ENCODE measurements at regions not wholly inside any gene's neighbourhood (a gene's known extent, or its start where the extent isn't known, plus 50 kb on each side); places are given as distances from the start of the nearest gene placed in this dataset.

DNA sequence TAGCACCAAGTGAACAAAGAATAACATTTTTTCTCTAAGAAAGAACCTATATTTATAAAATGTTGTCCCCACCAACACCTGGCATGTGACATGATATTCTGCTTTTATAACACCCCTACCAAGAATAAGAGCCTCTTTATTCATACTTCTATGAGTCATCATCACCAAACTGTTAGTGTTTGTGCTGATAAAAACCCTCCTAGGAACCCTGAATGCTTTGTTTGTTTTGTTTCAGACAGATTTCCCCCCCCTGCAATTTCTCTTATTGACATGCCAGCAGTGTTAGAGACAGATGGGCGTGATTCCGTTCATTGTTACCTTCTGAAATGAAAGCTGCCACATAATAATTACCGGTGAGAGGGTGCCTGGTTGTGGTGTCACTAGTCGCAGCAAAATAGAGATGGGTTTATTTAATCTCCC, 651.1 kb downstream of the SORCS1 start:
- H3K4me2 ChIP-seq (ENCODE audit: low read depth, low read length, poor library complexity, severe bottlenecking), result no peak overlapping the region

DNA sequence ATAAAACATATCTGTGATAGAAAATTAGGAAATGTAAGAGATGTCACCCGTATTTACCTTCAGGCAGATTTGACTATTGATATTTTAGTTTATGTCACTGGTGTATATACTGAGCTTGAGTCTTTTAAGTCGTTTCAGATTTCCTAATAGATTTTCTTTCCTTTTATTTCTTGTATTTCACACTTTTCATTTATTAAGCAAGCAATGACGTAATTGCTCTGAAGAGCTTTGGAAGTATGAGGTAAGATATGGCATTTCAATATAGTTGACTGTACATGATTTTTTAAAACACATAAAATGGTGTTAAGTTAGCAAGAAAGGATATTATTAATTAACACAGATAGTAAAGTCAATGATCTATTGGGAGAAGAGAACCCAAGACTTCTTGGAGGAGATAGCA, 652.6 kb downstream of the SORCS1 start:
- H3K27ac ChIP-seq (ENCODE audit: low read depth, low read length), result no peak overlapping the region
- H3K4me2 ChIP-seq (ENCODE audit: low read depth, low read length, poor library complexity, severe bottlenecking), result no peak overlapping the region
- no peak for TF ChIP-seq EZH2phosphoT487 (conservative IDR thresholded peaks at IDR 0.05; ENCODE audit: low read length)
- TF ChIP-seq, protein P1, sequence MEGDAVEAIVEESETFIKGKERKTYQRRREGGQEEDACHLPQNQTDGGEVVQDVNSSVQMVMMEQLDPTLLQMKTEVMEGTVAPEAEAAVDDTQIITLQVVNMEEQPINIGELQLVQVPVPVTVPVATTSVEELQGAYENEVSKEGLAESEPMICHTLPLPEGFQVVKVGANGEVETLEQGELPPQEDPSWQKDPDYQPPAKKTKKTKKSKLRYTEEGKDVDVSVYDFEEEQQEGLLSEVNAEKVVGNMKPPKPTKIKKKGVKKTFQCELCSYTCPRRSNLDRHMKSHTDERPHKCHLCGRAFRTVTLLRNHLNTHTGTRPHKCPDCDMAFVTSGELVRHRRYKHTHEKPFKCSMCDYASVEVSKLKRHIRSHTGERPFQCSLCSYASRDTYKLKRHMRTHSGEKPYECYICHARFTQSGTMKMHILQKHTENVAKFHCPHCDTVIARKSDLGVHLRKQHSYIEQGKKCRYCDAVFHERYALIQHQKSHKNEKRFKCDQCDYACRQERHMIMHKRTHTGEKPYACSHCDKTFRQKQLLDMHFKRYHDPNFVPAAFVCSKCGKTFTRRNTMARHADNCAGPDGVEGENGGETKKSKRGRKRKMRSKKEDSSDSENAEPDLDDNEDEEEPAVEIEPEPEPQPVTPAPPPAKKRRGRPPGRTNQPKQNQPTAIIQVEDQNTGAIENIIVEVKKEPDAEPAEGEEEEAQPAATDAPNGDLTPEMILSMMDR (IDR thresholded peaks at IDR 0.05; ENCODE audit: insufficient read depth, low read length, poor library complexity, severe bottlenecking), result no peak
- H3K79me2 ChIP-seq (ENCODE audit: insufficient read depth, low read length), result no peaks in the 10 kb centered on the region
- no peak overlapping the region for H2AFZ ChIP-seq (ENCODE audit: low read depth, low read length, severe bottlenecking)
- H3K4me3 ChIP-seq (ENCODE audit: insufficient read depth, low read length, poor library complexity, severe bottlenecking), result no peak overlapping the region
- no peaks in the 10 kb centered on the region for H3K27me3 ChIP-seq (ENCODE audit: low read length)
- H4K20me1 ChIP-seq (ENCODE audit: low read depth, low read length), result no peaks in the 10 kb centered on the region
- H3K9me3 ChIP-seq (ENCODE audit: insufficient read depth, low read length), result no peaks in the 10 kb centered on the region
- no peaks in the 10 kb centered on the region for H3F3A ChIP-seq (ENCODE audit: insufficient read depth)
- H3K36me3 ChIP-seq (ENCODE audit: low read length), result no peaks in the 10 kb centered on the region
- no peaks in the 10 kb centered on the region for H3K9me2 ChIP-seq (replicated peaks; ENCODE audit: insufficient read depth, low read length)
- H3K9ac ChIP-seq (ENCODE audit: low read length), result no peak overlapping the region

More for the DNA sequence above, 651.1 kb downstream of the SORCS1 start:
- Histone ChIP-seq H3F3A (ENCODE audit: insufficient read depth) (no peaks in the 10 kb centered on the region), H3K9ac (ENCODE audit: low read length) (no peak overlapping the region), H4K20me1 (ENCODE audit: low read depth, low read length) (no peaks in the 10 kb centered on the region), H3K36me3 (ENCODE audit: low read length) (no peaks in the 10 kb centered on the region), H3K27ac (ENCODE audit: low read depth, low read length) (no peak overlapping the region), H2AFZ (ENCODE audit: low read depth, low read length, severe bottlenecking) (no peak overlapping the region), H3K27me3 (ENCODE audit: low read length) (no peaks in the 10 kb centered on the region), H3K4me3 (ENCODE audit: insufficient read depth, low read length, poor library complexity, severe bottlenecking) (no peak overlapping the region), H3K9me2 (replicated peaks; ENCODE audit: insufficient read depth, low read length) (no peaks in the 10 kb centered on the region), H3K79me2 (ENCODE audit: insufficient read depth, low read length) (no peaks in the 10 kb centered on the region), H3K9me3 (ENCODE audit: insufficient read depth, low read length) (no peaks in the 10 kb centered on the region)
- TF ChIP-seq EZH2phosphoT487 (conservative IDR thresholded peaks at IDR 0.05; ENCODE audit: low read length), result no peak
- TF ChIP-seq, protein P1 (IDR thresholded peaks at IDR 0.05; ENCODE audit: insufficient read depth, low read length, poor library complexity, severe bottlenecking), result no peak

DNA sequence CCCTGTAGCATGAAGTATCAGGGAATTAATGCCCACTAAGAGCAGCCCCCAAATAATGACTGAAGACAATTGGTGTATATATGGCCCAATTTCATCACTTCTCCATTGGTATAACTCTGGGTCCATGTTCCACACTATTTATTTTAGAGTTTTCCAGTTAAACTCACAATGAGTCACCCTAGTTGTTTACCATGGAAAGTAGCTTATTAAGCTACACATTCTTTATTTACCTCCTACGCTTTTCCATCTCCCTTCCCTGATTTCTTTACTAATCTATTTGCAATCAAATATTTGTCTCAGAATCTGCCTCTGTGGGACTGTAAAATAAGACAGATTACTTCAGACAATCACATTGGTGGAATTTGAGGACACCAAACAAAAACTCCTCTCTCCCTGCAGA, 655.6 kb downstream of the SORCS1 start:
- Histone ChIP-seq H3K9me3 (ENCODE audit: insufficient read depth, low read length) (no peaks in the 10 kb centered on the region), H3K9me2 (replicated peaks; ENCODE audit: insufficient read depth, low read length) (no peaks in the 10 kb centered on the region), H3K4me2 (ENCODE audit: low read depth, low read length, poor library complexity, severe bottlenecking) (no peak overlapping the region), H3K9ac (ENCODE audit: low read length) (no peak overlapping the region), H3K36me3 (ENCODE audit: low read length) (no peaks in the 10 kb centered on the region), H4K20me1 (ENCODE audit: low read depth, low read length) (no peaks in the 10 kb centered on the region), H3K27me3 (ENCODE audit: low read length) (no peaks in the 10 kb centered on the region), H2AFZ (ENCODE audit: low read depth, low read length, severe bottlenecking) (no peak overlapping the region), H3F3A (ENCODE audit: insufficient read depth) (no peaks in the 10 kb centered on the region), H3K4me3 (ENCODE audit: insufficient read depth, low read length, poor library complexity, severe bottlenecking) (no peak overlapping the region), H3K27ac (ENCODE audit: low read depth, low read length) (no peak overlapping the region), H3K79me2 (ENCODE audit: insufficient read depth, low read length) (no peaks in the 10 kb centered on the region)
- TF ChIP-seq, protein P1 (IDR thresholded peaks at IDR 0.05; ENCODE audit: insufficient read depth, low read length, poor library complexity, severe bottlenecking), result no peak
- TF ChIP-seq EZH2phosphoT487 (conservative IDR thresholded peaks at IDR 0.05; ENCODE audit: low read length), result no peak
